ENCODE measurements at regions not wholly inside any gene's neighbourhood (a gene's known extent, or its start where the extent isn't known, plus 50 kb on each side); places are given as distances from the start of the nearest gene placed in this dataset.

GRCh38 chr19:30123119-30123518 lies 181.1 kb downstream of the URI1 start:
- TF ChIP-seq CTCF (IDR thresholded peaks at IDR 0.05 in 8 of 11, conservative IDR thresholded peaks at IDR 0.05 in 3 of 11) (no peak), POLR2A (IDR thresholded peaks at IDR 0.05) (no peak)
